ENCODE measurements at regions not wholly inside any gene's neighbourhood (a gene's known extent, or its start where the extent isn't known, plus 50 kb on each side); places are given as distances from the start of the nearest gene placed in this dataset.

- ChIA-PET CTCF (ENCODE audit: low intra/inter-chr PET ratio) (no interaction called here), POLR2A (no interaction called here)
- H4K20me1 ChIP-seq (replicated peaks; ENCODE audit: control insufficient read depth, insufficient read depth, low read length), result no peaks in the 10 kb centered on the region
- in situ Hi-C loops (cut with MboI) (no loop called here), intact Hi-C loops (cut with micrococcal nuclease) (no loop called here)
- no peak for FAIRE-seq
- TF ChIP-seq HNRNPUL1 (IDR thresholded peaks at IDR 0.05; ENCODE audit: low read length) (no peak), ZC3H4 (CRISPR knock-in tag; IDR thresholded peaks at IDR 0.05; ENCODE audit: borderline replicate concordance) (no peak), ETV1 (tag; conservative IDR thresholded peaks at IDR 0.05; ENCODE audit: low read depth) (no peak), ZNF668 (CRISPR knock-in tag; IDR thresholded peaks at IDR 0.05) (no peak), ZNF239 (CRISPR knock-in tag; IDR thresholded peaks at IDR 0.05) (no peak), ZMIZ1 (IDR thresholded peaks at IDR 0.05; ENCODE audit: low read depth in 2 of 2, low read length in 2 of 2) (no peak)
- H3K9me3 ChIP-seq (replicated peaks; ENCODE audit: control insufficient read depth, insufficient read depth, low read depth, low read length), result no peaks in the 10 kb centered on the region
- H3K4me1 ChIP-seq (replicated peaks in 1 of 2; ENCODE audit: control insufficient read depth in 2 of 2, insufficient read depth in 2 of 2, low read length in 2 of 2), result no peaks in the 10 kb centered on the region
- ATAC-seq, result no peak
- H2AFZ ChIP-seq (ENCODE audit: low read depth, low read length), result no peak overlapping the region
- H3K36me3 ChIP-seq (ENCODE audit: control insufficient read depth, insufficient read depth, low read length), result no peaks in the 10 kb centered on the region
- no TSS peak for BruUV-seq (replicated peaks)
- no peak for DNase-seq (ENCODE audit: extremely low read depth in 1 of 4, low spot score in 3 of 4)
- H3K27ac ChIP-seq (ENCODE audit: extremely low read depth, low read depth, low read length), result no peak overlapping the region
- H3K9ac ChIP-seq (ENCODE audit: insufficient read depth in 1 of 2, low read depth in 2 of 2, low read length in 2 of 2), result no peak overlapping the region
- no peaks in the 10 kb centered on the region for H3K79me2 ChIP-seq (ENCODE audit: control insufficient read depth, insufficient read depth, low read length)
- no peak overlapping the region for H3K4me2 ChIP-seq (ENCODE audit: insufficient read depth, low read length)
- WGBS (ENCODE audit: insufficient coverage, low coverage, missing lambda C conversion rate), result 0% methylated on average over 8 of the region's 8 CpGs
- H3K9me1 ChIP-seq (ENCODE audit: control insufficient read depth, insufficient read depth, low read length), result no peaks in the 10 kb centered on the region
- H3K4me3 ChIP-seq, result no peak overlapping the region
- H3K27me3 ChIP-seq (ENCODE audit: control insufficient read depth in 2 of 2, insufficient read depth in 2 of 2, low read length in 2 of 2), result no peaks in the 10 kb centered on the region
These were observed 154.0 kb upstream of the SMIM21 start for GRCh38 chr18:75581336-75582131.

Data from K562 (cell line).